ENCODE measurements at regions not wholly inside any gene's neighbourhood (a gene's known extent, or its start where the extent isn't known, plus 50 kb on each side); places are given as distances from the start of the nearest gene placed in this dataset.
A peak's percentile ranks its signal among the peaks of the same experiment; 100 is the strongest.

DNA sequence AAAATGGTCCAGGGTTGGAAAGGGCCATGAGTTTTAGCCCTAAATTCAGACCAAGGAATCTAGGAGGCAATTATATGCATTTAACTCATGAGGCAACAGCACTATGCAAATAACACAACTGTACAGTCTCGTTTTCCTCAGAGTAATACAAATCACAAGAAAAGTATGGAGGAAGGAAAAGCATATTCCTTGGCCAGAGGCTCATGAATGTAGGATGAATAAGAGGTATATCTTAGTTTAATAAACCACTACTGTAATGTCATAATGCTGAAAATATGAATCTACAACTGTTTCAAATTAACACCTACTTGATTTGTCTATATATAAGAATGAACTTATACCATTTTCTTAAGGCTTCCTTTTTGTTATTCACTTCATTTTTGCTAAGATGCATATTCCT, 252.5 kb upstream of the TANK start:
- TF ChIP-seq, protein P1, sequence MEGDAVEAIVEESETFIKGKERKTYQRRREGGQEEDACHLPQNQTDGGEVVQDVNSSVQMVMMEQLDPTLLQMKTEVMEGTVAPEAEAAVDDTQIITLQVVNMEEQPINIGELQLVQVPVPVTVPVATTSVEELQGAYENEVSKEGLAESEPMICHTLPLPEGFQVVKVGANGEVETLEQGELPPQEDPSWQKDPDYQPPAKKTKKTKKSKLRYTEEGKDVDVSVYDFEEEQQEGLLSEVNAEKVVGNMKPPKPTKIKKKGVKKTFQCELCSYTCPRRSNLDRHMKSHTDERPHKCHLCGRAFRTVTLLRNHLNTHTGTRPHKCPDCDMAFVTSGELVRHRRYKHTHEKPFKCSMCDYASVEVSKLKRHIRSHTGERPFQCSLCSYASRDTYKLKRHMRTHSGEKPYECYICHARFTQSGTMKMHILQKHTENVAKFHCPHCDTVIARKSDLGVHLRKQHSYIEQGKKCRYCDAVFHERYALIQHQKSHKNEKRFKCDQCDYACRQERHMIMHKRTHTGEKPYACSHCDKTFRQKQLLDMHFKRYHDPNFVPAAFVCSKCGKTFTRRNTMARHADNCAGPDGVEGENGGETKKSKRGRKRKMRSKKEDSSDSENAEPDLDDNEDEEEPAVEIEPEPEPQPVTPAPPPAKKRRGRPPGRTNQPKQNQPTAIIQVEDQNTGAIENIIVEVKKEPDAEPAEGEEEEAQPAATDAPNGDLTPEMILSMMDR (IDR thresholded peaks at IDR 0.05), result no peak
- intact Hi-C loops (cut with DNase I), result no loop called here
- Histone ChIP-seq H3K27me3 (no peaks in the 10 kb centered on the region), H3K4me3 (no peak overlapping the region), H3K36me3 (no peaks in the 10 kb centered on the region), H3K27ac (no peak overlapping the region), H3K4me1 (peaks cover 5 to 17% of the 10 kb centered on the region in 2 donors), H3K9me3 (no peaks in the 10 kb centered on the region)
- DNase-seq (ENCODE audit: low spot score in 2 of 2), result no peak

DNA sequence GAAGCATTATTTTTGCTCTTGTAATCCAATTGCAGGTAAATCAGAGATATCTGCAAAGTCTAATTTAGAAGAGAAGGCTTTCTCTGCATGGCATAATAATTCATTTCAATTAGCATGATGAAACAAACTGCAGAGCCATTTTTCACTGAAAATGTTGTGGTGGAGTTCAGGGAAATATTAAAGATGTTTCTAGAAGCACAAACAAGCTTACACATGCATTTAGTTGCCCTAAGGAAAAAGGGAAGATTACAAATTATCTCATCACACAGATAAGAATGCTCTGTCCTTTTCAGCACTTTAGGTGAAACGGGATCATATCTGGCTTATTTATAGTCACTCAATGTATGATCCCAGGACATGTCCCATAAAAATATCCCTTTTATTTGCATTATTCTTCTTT, 252.1 kb upstream of the TANK start:
- DNase-seq (ENCODE audit: low spot score in 2 of 2), result no peak
- Histone ChIP-seq H3K4me3 (no peak overlapping the region), H3K27ac (no peak overlapping the region), H3K9me3 (no peaks in the 10 kb centered on the region), H3K4me1 (peaks cover 5 to 17% of the 10 kb centered on the region in 2 donors), H3K36me3 (no peaks in the 10 kb centered on the region), H3K27me3 (no peaks in the 10 kb centered on the region)
- intact Hi-C loops (cut with DNase I), result no loop called here
- TF ChIP-seq, protein P1 (IDR thresholded peaks at IDR 0.05), result no peak

DNA sequence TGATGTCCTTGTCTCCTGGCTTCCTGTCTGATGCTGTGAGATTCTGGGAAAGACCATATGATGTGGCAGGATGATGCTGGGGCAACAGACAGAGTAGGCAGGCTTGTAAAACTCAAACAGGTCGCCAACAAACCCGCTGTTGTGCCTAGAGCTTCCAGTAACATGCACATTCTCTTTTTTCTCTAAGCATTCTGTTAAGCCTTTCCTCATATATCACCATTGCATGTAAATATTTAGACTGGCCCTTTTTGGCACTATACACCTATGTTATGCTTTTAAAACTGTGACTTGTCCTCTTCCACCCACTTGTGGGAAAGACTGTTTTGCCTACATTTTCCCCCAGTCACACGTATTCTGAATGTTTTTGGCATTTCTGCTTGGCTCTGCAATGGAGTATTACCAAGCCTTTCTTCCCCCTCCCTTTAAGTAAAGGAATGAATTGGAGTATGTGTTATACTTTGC, 250.4 kb upstream of the TANK start:
- TF ChIP-seq, protein P1 (IDR thresholded peaks at IDR 0.05), result no peak
- intact Hi-C loops (cut with DNase I), result no loop called here
- no peak for DNase-seq (ENCODE audit: low spot score in 2 of 2)
- H3K27ac ChIP-seq, result peak overlapping the region; percentile 15 to 48
- H3K36me3 ChIP-seq, result no peaks in the 10 kb centered on the region
- H3K27me3 ChIP-seq, result no peaks in the 10 kb centered on the region
- H3K4me3 ChIP-seq, result no peak overlapping the region
- peaks cover 5 to 17% of the 10 kb centered on the region in 2 donors for H3K4me1 ChIP-seq
- no peaks in the 10 kb centered on the region for H3K9me3 ChIP-seq

DNA sequence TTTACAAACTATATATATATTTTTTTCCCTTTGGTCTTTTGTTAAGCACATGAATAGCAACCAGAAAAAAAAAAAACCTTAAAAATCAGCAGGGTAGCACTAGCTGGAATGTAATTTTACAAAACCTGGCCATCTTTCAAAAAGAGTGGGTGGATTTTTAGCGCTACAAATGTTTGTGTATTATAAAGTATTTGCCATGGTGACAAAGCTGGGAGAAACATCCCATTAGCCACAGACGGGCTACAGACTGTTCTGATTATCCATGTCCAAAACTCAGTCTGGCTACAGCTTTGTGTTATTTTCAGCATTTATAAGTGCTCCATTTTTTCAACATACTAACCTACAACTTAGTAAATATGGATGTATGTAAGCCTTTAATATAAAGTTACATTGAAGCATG, 249.5 kb upstream of the TANK start:
- intact Hi-C loops (cut with DNase I), result no loop called here
- TF ChIP-seq, protein P1 (IDR thresholded peaks at IDR 0.05), result no peak

DNA sequence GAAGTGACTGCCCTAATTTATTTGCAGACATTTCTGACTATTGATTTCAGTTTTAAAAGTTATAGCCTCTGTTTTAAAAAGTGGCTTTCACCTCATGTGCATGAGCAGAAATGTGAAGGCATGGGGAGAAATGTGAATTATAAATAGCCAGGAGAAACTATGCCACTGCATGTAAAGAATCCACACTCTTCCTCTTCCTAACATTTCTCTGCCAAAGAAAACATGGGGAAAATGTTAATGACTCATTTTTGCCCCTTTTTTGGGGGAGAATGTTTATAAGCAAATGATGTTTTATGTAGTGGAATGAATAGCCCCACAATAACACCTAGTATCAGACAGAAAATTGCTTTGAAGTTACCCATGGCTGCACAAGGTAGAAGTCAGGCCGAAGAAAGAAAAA, 249.0 kb upstream of the TANK start:
- H3K36me3 ChIP-seq, result no peaks in the 10 kb centered on the region
- peaks cover 5 to 17% of the 10 kb centered on the region in 2 donors for H3K4me1 ChIP-seq
- intact Hi-C loops (cut with DNase I), result no loop called here
- TF ChIP-seq, protein P1 (IDR thresholded peaks at IDR 0.05), result no peak
- no peaks in the 10 kb centered on the region for H3K9me3 ChIP-seq
- DNase-seq (ENCODE audit: low spot score in 2 of 2), result no peak
- no peak overlapping the region for H3K4me3 ChIP-seq
- H3K27ac ChIP-seq, result peak overlapping the region; percentile 16 to 48
- no peaks in the 10 kb centered on the region for H3K27me3 ChIP-seq

More for the DNA sequence above, 249.5 kb upstream of the TANK start:
- Histone ChIP-seq H3K9me3 (no peaks in the 10 kb centered on the region), H3K4me1 (peaks cover 5 to 17% of the 10 kb centered on the region in 2 donors), H3K36me3 (no peaks in the 10 kb centered on the region), H3K4me3 (no peak overlapping the region), H3K27ac (peak overlapping the region; percentile 16 to 48), H3K27me3 (no peaks in the 10 kb centered on the region)
- DNase-seq (ENCODE audit: low spot score in 2 of 2), result no peak

DNA sequence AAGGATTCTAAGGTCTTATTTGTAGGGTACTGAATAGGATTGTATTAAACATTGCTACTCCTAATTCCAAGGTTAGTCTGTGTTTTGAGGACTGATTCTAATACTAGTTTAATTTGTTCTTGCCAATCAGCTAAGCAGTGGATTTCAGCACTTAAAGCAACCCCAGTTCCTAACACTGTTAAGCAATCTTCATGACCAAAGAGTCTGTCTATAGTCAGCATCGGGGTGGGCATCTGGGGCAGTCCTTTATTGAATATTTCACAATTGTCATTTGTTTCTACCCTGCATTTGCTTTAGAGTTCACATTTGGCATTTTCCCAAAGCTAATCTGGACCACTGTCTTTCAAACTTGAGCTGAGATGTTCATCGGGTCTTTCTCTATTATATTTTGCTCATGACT, 248.0 kb upstream of the TANK start:
- peaks cover 5 to 17% of the 10 kb centered on the region in 2 donors for H3K4me1 ChIP-seq
- no peak overlapping the region for H3K27ac ChIP-seq
- intact Hi-C loops (cut with DNase I), result no loop called here
- no peaks in the 10 kb centered on the region for H3K27me3 ChIP-seq
- H3K9me3 ChIP-seq, result no peaks in the 10 kb centered on the region
- no peaks in the 10 kb centered on the region for H3K36me3 ChIP-seq
- no peak for DNase-seq (ENCODE audit: low spot score in 2 of 2)
- TF ChIP-seq, protein P1 (IDR thresholded peaks at IDR 0.05), result no peak
- H3K4me3 ChIP-seq, result no peak overlapping the region

Measured in ascending aorta (tissue), 2 donors.